GM12878 (cell line): ENCODE measurements at regions not wholly inside any gene's neighbourhood (a gene's known extent, or its start where the extent isn't known, plus 50 kb on each side); places are given as distances from the start of the nearest gene placed in this dataset.

ENCODE experiments used
- ATAC-seq: fragments of 200-7000 bp; cut with Tn5 transposase; 3 replicates; pipeline ENCODE4 v1.9.1; 2020; ENCODE audit warnings: mild to moderate bottlenecking, moderate library complexity
- BruUV-seq: library from RNA; stranded (reverse); fragments of 400-500 nt; replicated peaks from 2 replicates; lab custom pipeline; 2021; lab: Mats Ljungman, UMichigan
- CTCF ChIA-PET: fragments of 300-600 bp; sonication (Branson Sonifier 250); formaldehyde crosslinking; extraction: SDS; loops from one replicate; lab custom pipeline; 2021; ENCODE audit warnings: inconsistent platforms; lab: Yijun Ruan, JAX
- POLR2A ChIA-PET: fragments of 350-600 bp; formaldehyde crosslinking; extraction: SDS; loops from one replicate; lab custom pipeline; 2021; ENCODE audit warnings: inconsistent platforms; lab: Charles Lee
- RAD21 ChIA-PET: fragments of 300-600 bp; sonication (Branson Sonifier 250); formaldehyde crosslinking; loops from one replicate; lab custom pipeline; 2023; ENCODE audit warnings: antibody characterized with exemption; ENCODE audit not compliant: unreplicated experiment; lab: Charles Lee
- SMC1A ChIA-PET: fragments of 300-600 bp; sonication (Branson Sonifier 250); formaldehyde crosslinking; loops from one replicate; lab custom pipeline; 2023; ENCODE audit not compliant: unreplicated experiment, uncharacterized antibody; lab: Charles Lee
- DNase-seq: peaks from one replicate; pipeline ENCODE4 v3.0.0-alpha.2; 2011; ENCODE audit warnings: low read depth, low spot score
- FAIRE-seq: peaks from 3 replicates; lab custom pipeline; 2011; peaks lifted over from hg19 to GRCh38; lab: Jason Lieb, UNC
- H2AFZ ChIP-seq: 2 replicates; pipeline ENCODE4 v1.6.0; 2011; ENCODE audit warnings: low read depth, low read length, control low read depth; ENCODE audit not compliant: control insufficient read depth
- H3K27ac ChIP-seq: 2 replicates; pipeline ENCODE4 v1.5.1; 2011; ENCODE audit warnings: control low read depth; ENCODE audit not compliant: control insufficient read depth, insufficient read depth
- H3K27me3 ChIP-seq, 2 experiments: replicated peaks in 1 of 2; 2 replicates each; pipeline versions ENCODE4 v1.6.0 to v1.6.1; 2011; ENCODE audit warnings: low read length in 1 of 2; ENCODE audit not compliant: control insufficient read depth in 2 of 2, insufficient read depth in 2 of 2
- H3K36me3 ChIP-seq, 2 experiments: 2 replicates each; pipeline ENCODE4 v1.5.1; 2011; ENCODE audit warnings: low read length in 1 of 2; ENCODE audit not compliant: control insufficient read depth in 2 of 2, insufficient read depth in 2 of 2
- H3K4me1 ChIP-seq: 2 replicates; pipeline ENCODE4 v1.6.1; 2011; ENCODE audit warnings: mild to moderate bottlenecking, low read length, moderate library complexity, mixed read lengths; ENCODE audit not compliant: control insufficient read depth, insufficient read depth
- H3K4me2 ChIP-seq: 2 replicates; pipeline ENCODE4 v1.6.0; 2011; ENCODE audit warnings: control low read depth; ENCODE audit not compliant: control insufficient read depth, insufficient read depth
- H3K4me3 ChIP-seq: fragments of 200-600 bp; sonication (generic); 2 replicates; pipeline ENCODE4 v1.5.1; 2016
- H3K79me2 ChIP-seq: 2 replicates; pipeline ENCODE4 v1.6.0; 2011; ENCODE audit warnings: low read length; ENCODE audit not compliant: control insufficient read depth, insufficient read depth
- H3K9ac ChIP-seq: 2 replicates; pipeline ENCODE4 v1.8.0; 2011; ENCODE audit warnings: low read length, control low read depth, mixed read lengths; ENCODE audit not compliant: control insufficient read depth, insufficient read depth
- H3K9me3 ChIP-seq: replicated peaks from 3 replicates; pipeline ENCODE4 v1.5.1; 2011; ENCODE audit warnings: mild to moderate bottlenecking, low read length; ENCODE audit not compliant: control insufficient read depth, insufficient read depth
- H4K20me1 ChIP-seq: 2 replicates; pipeline ENCODE4 v1.6.0; 2011; ENCODE audit not compliant: control insufficient read depth, insufficient read depth
- BHLHE40 ChIP-seq, 2 experiments: fragments of 450-650 bp in 1 of 2; IDR thresholded peaks; 2 replicates each; pipeline ENCODE4 v1.6.1; 2011 to 2017; ENCODE audit warnings: low read depth in 2 of 2, borderline replicate concordance in 1 of 2, improper control_type of control experiment in 1 of 2, low read length in 1 of 2, mild to moderate bottlenecking in 1 of 2
- CHD4 ChIP-seq: fragments of 200-600 bp; sonication (generic); IDR thresholded peaks from 2 replicates; pipeline ENCODE4 v1.6.1; 2016; ENCODE audit warnings: mild to moderate bottlenecking
- E2F8 ChIP-seq: fragments of 450-650 bp; IDR thresholded peaks from 2 replicates; pipeline ENCODE4 v1.6.1; 2018; ENCODE audit warnings: mild to moderate bottlenecking, low read depth, moderate library complexity; ENCODE audit not compliant: partially characterized antibody
- IRF4 ChIP-seq: IDR thresholded peaks from 2 replicates; pipeline ENCODE4 v1.6.1; 2011; ENCODE audit warnings: low read depth, low read length
- MTA3 ChIP-seq: IDR thresholded peaks from 2 replicates; pipeline ENCODE4 v1.6.1; 2012; ENCODE audit warnings: low read length, inconsistent platforms, borderline replicate concordance
- NFIC ChIP-seq: IDR thresholded peaks from 2 replicates; pipeline ENCODE4 v1.6.1; 2012; ENCODE audit warnings: low read depth, mild to moderate bottlenecking, inconsistent platforms, low read length, moderate library complexity
- NR2F1 ChIP-seq: fragments of 450-650 bp; conservative IDR thresholded peaks from 2 replicates; pipeline ENCODE4 v1.6.1; 2017; ENCODE audit warnings: mild to moderate bottlenecking
- PAX5 ChIP-seq: IDR thresholded peaks from 2 replicates; pipeline ENCODE4 v1.6.1; 2011; ENCODE audit warnings: low read depth, low read length, borderline replicate concordance
- PAX8 ChIP-seq: fragments of 450-650 bp; IDR thresholded peaks from 2 replicates; pipeline ENCODE4 v1.6.1; 2017; ENCODE audit warnings: mild to moderate bottlenecking, moderate library complexity
- RELA ChIP-seq: fragments of 450-650 bp; IDR thresholded peaks from 2 replicates; pipeline ENCODE4 v1.8.0; 2014; ENCODE audit warnings: borderline replicate concordance; ENCODE audit not compliant: partially characterized antibody
- SIX5 ChIP-seq: IDR thresholded peaks from 2 replicates; pipeline ENCODE4 v1.6.1; 2011; ENCODE audit warnings: mild to moderate bottlenecking, low read depth, low read length, moderate library complexity; ENCODE audit not compliant: severe bottlenecking
- STAT1 ChIP-seq: fragments of 450-650 bp; conservative IDR thresholded peaks from 2 replicates; pipeline ENCODE4 v1.6.1; 2014; ENCODE audit warnings: antibody characterized with exemption, mild to moderate bottlenecking
- TCF12 ChIP-seq: IDR thresholded peaks from 2 replicates; pipeline ENCODE4 v1.6.1; 2011; ENCODE audit warnings: low read depth, mild to moderate bottlenecking, low read length
- in situ Hi-C: fragments of 300-500 bp; cut with MboI; formaldehyde crosslinking; loops from 9 replicates; pipeline ENCODE4 v1.14.3; 2018; ENCODE audit warnings: mixed read lengths
- intact Hi-C: fragments of 100-400 bp; cut with micrococcal nuclease; formaldehyde crosslinking; loops from one replicate; pipeline ENCODE4 v1.14.2; 2022; ENCODE audit not compliant: unreplicated experiment
- TF ChIP-seq, protein P1 (sequence below): fragments of 450-650 bp; IDR thresholded peaks from 2 replicates; pipeline ENCODE4 v1.6.1; 2017; ENCODE audit warnings: mild to moderate bottlenecking, moderate library complexity
- TF ChIP-seq, protein P2 (sequence below): IDR thresholded peaks from 2 replicates; pipeline ENCODE4 v1.6.1; 2012; ENCODE audit warnings: improper control_type of control experiment, low read depth, low read length; ENCODE audit not compliant: insufficient replicate concordance

DNA sequence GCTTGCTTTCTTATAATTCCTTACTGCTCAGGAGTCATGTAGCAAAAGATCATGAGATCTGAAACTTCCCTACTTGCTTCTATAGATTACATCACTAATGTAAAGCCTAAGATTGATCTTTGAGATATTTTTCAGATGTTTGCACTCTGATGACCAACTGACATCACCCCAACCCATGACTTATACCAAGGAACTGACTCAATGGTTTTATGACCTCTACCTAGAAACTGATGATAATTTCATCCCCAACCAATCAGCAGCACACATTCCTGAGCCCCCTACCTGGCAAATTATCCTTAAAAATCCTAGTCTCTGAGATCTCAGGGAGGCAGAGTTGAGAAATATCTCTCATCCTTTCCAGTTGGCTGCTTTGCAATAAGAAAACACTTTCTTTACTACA, 122.3 kb upstream of the CAMK1G start:
- Histone ChIP-seq H3K27me3 (peaks cover 2 to 5% of the 10 kb centered on the region in 2 experiments; a peak in 1 of 4 replicates), H3K36me3 (no peaks in the 10 kb centered on the region), H3K4me1 (no peaks in the 10 kb centered on the region), H4K20me1 (no peaks in the 10 kb centered on the region), H2AFZ (no peak overlapping the region), H3K9ac (no peak overlapping the region), H3K4me3 (no peak overlapping the region), H3K27ac (no peak overlapping the region), H3K4me2 (no peak overlapping the region), H3K9me3 (no peaks in the 10 kb centered on the region), H3K79me2 (no peaks in the 10 kb centered on the region)
- in situ Hi-C loops: no loop called here
- FAIRE-seq: no peak
- no peak for ATAC-seq
- ChIA-PET RAD21 (no interaction called here), CTCF (no interaction called here), SMC1A (no interaction called here), POLR2A (no interaction called here)
- BruUV-seq: no TSS peak
- DNase-seq: no peak
- intact Hi-C loops: no loop called here
- TF ChIP-seq, protein P1, sequence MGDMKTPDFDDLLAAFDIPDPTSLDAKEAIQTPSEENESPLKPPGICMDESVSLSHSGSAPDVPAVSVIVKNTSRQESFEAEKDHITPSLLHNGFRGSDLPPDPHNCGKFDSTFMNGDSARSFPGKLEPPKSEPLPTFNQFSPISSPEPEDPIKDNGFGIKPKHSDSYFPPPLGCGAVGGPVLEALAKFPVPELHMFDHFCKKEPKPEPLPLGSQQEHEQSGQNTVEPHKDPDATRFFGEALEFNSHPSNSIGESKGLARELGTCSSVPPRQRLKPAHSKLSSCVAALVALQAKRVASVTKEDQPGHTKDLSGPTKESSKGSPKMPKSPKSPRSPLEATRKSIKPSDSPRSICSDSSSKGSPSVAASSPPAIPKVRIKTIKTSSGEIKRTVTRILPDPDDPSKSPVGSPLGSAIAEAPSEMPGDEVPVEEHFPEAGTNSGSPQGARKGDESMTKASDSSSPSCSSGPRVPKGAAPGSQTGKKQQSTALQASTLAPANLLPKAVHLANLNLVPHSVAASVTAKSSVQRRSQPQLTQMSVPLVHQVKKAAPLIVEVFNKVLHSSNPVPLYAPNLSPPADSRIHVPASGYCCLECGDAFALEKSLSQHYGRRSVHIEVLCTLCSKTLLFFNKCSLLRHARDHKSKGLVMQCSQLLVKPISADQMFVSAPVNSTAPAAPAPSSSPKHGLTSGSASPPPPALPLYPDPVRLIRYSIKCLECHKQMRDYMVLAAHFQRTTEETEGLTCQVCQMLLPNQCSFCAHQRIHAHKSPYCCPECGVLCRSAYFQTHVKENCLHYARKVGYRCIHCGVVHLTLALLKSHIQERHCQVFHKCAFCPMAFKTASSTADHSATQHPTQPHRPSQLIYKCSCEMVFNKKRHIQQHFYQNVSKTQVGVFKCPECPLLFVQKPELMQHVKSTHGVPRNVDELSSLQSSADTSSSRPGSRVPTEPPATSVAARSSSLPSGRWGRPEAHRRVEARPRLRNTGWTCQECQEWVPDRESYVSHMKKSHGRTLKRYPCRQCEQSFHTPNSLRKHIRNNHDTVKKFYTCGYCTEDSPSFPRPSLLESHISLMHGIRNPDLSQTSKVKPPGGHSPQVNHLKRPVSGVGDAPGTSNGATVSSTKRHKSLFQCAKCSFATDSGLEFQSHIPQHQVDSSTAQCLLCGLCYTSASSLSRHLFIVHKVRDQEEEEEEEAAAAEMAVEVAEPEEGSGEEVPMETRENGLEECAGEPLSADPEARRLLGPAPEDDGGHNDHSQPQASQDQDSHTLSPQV: no peak
- TF ChIP-seq MTA3 (no peak), IRF4 (no peak), PAX8 (no peak), NR2F1 (no peak), SIX5 (no peak), E2F8 (no peak), TCF12 (no peak), NFIC (no peak), STAT1 (no peak), CHD4 (no peak), PAX5 (no peak), RELA (no peak), BHLHE40 (IDR thresholded peaks at IDR 0.05; ENCODE audit: borderline replicate concordance in 1 of 2, low read depth in 2 of 2, low read length in 1 of 2) (no peak)
- TF ChIP-seq, protein P2, sequence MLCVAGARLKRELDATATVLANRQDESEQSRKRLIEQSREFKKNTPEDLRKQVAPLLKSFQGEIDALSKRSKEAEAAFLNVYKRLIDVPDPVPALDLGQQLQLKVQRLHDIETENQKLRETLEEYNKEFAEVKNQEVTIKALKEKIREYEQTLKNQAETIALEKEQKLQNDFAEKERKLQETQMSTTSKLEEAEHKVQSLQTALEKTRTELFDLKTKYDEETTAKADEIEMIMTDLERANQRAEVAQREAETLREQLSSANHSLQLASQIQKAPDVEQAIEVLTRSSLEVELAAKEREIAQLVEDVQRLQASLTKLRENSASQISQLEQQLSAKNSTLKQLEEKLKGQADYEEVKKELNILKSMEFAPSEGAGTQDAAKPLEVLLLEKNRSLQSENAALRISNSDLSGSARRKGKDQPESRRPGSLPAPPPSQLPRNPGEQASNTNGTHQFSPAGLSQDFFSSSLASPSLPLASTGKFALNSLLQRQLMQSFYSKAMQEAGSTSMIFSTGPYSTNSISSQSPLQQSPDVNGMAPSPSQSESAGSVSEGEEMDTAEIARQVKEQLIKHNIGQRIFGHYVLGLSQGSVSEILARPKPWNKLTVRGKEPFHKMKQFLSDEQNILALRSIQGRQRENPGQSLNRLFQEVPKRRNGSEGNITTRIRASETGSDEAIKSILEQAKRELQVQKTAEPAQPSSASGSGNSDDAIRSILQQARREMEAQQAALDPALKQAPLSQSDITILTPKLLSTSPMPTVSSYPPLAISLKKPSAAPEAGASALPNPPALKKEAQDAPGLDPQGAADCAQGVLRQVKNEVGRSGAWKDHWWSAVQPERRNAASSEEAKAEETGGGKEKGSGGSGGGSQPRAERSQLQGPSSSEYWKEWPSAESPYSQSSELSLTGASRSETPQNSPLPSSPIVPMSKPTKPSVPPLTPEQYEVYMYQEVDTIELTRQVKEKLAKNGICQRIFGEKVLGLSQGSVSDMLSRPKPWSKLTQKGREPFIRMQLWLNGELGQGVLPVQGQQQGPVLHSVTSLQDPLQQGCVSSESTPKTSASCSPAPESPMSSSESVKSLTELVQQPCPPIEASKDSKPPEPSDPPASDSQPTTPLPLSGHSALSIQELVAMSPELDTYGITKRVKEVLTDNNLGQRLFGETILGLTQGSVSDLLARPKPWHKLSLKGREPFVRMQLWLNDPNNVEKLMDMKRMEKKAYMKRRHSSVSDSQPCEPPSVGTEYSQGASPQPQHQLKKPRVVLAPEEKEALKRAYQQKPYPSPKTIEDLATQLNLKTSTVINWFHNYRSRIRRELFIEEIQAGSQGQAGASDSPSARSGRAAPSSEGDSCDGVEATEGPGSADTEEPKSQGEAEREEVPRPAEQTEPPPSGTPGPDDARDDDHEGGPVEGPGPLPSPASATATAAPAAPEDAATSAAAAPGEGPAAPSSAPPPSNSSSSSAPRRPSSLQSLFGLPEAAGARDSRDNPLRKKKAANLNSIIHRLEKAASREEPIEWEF: no peak
